H9 (cell line): ENCODE measurements at regions not wholly inside any gene's neighbourhood (a gene's known extent, or its start where the extent isn't known, plus 50 kb on each side); places are given as distances from the start of the nearest gene placed in this dataset.

ENCODE experiments used
- DNase-seq: peaks from one replicate; pipeline ENCODE4 v3.0.0-alpha.2; 2017
- H2AFZ ChIP-seq: one replicate; pipeline ENCODE4 v1.6.1; 2013; ENCODE audit warnings: mild to moderate bottlenecking, low read length, control low read depth, moderate library complexity
- H2AK5ac ChIP-seq: 2 replicates; pipeline ENCODE4 v1.6.1; 2013; ENCODE audit warnings: low read length, control low read depth, mixed read lengths; ENCODE audit not compliant: insufficient read length
- H2BK120ac ChIP-seq: one replicate; pipeline ENCODE4 v1.6.1; 2013; ENCODE audit warnings: low read depth, mild to moderate bottlenecking, low read length, control low read depth, inconsistent platforms; ENCODE audit not compliant: poor library complexity, severe bottlenecking
- H2BK12ac ChIP-seq: 2 replicates; pipeline ENCODE4 v1.6.1; 2013; ENCODE audit warnings: low read length, control low read depth, mixed read lengths, low read depth; ENCODE audit not compliant: insufficient read length
- H2BK15ac ChIP-seq: 2 replicates; pipeline ENCODE4 v1.6.1; 2013; ENCODE audit warnings: low read depth, low read length, control low read depth
- H2BK20ac ChIP-seq: one replicate; pipeline ENCODE4 v1.6.1; 2013; ENCODE audit warnings: low read depth, mild to moderate bottlenecking, low read length, control low read depth, inconsistent platforms; ENCODE audit not compliant: poor library complexity, severe bottlenecking
- H2BK5ac ChIP-seq: 2 replicates; pipeline ENCODE4 v1.6.1; 2013; ENCODE audit warnings: low read length, control low read depth, mixed read lengths; ENCODE audit not compliant: insufficient read length
- H3K14ac ChIP-seq: 2 replicates; pipeline ENCODE4 v1.6.1; 2013; ENCODE audit warnings: low read length, control low read depth; ENCODE audit not compliant: insufficient read depth
- H3K18ac ChIP-seq: 2 replicates; pipeline ENCODE4 v1.6.1; 2013; ENCODE audit warnings: low read depth, mild to moderate bottlenecking, mixed read lengths, low read length, control low read depth; ENCODE audit not compliant: insufficient read length
- H3K23ac ChIP-seq: 2 replicates; pipeline ENCODE4 v1.6.1; 2013; ENCODE audit warnings: low read length, control low read depth, mixed read lengths, low read depth; ENCODE audit not compliant: insufficient read length
- H3K23me2 ChIP-seq: 2 replicates; pipeline ENCODE4 v1.6.1; 2013; ENCODE audit warnings: low read depth, mild to moderate bottlenecking, mixed read lengths, low read length, control low read depth; ENCODE audit not compliant: insufficient read length, poor library complexity, severe bottlenecking
- H3K27ac ChIP-seq: 2 replicates; pipeline ENCODE4 v1.5.1; 2013; ENCODE audit warnings: low read length, control low read depth, mixed read lengths, low read depth; ENCODE audit not compliant: insufficient read length
- H3K27me3 ChIP-seq: 2 replicates; pipeline ENCODE4 v1.6.1; 2013; ENCODE audit warnings: low read length, control low read depth, inconsistent platforms; ENCODE audit not compliant: insufficient read depth
- H3K4ac ChIP-seq: 2 replicates; pipeline ENCODE4 v1.6.1; 2013; ENCODE audit warnings: low read depth, mild to moderate bottlenecking, control low read depth, inconsistent platforms, low read length, moderate library complexity
- H3K4me1 ChIP-seq: 2 replicates; pipeline ENCODE4 v1.6.1; 2013; ENCODE audit warnings: low read length, control low read depth, inconsistent platforms; ENCODE audit not compliant: insufficient read depth
- H3K4me2 ChIP-seq: 2 replicates; pipeline ENCODE4 v1.6.1; 2013; ENCODE audit warnings: low read length, control low read depth, mixed read lengths; ENCODE audit not compliant: insufficient read length, insufficient read depth
- H3K56ac ChIP-seq: 2 replicates; pipeline ENCODE4 v1.6.1; 2013; ENCODE audit warnings: low read depth, mild to moderate bottlenecking, mixed read lengths, low read length, control low read depth; ENCODE audit not compliant: insufficient read length
- H3K79me1 ChIP-seq: 2 replicates; pipeline ENCODE4 v1.6.1; 2013; ENCODE audit warnings: low read depth, mild to moderate bottlenecking, moderate library complexity, low read length, control low read depth, inconsistent platforms; ENCODE audit not compliant: insufficient read depth, poor library complexity, severe bottlenecking
- H3K79me2 ChIP-seq: 2 replicates; pipeline ENCODE4 v1.6.1; 2013; ENCODE audit warnings: low read length, control low read depth, inconsistent platforms; ENCODE audit not compliant: insufficient read depth
- H3K9ac ChIP-seq: 2 replicates; pipeline ENCODE4 v1.6.1; 2013; ENCODE audit warnings: low read length, control low read depth, mixed read lengths; ENCODE audit not compliant: insufficient read length; ENCODE audit errors: extremely low read depth
- H3K9me3 ChIP-seq: one replicate; pipeline ENCODE4 v1.6.1; 2013; ENCODE audit warnings: low read depth, low read length, inconsistent platforms; ENCODE audit not compliant: control insufficient read depth
- H3T11ph ChIP-seq: one replicate; pipeline ENCODE4 v1.6.1; 2013; ENCODE audit warnings: mild to moderate bottlenecking, low read length, control low read depth, inconsistent platforms
- H4K20me1 ChIP-seq: one replicate; pipeline ENCODE4 v1.6.1; 2013; ENCODE audit not compliant: control insufficient read depth, insufficient read length, insufficient read depth
- H4K5ac ChIP-seq: 2 replicates; pipeline ENCODE4 v1.6.1; 2013; ENCODE audit warnings: low read depth, mild to moderate bottlenecking, mixed read lengths, low read length, control low read depth; ENCODE audit not compliant: insufficient read length
- H4K8ac ChIP-seq: replicated peaks from 2 replicates; pipeline ENCODE4 v1.6.1; 2013; ENCODE audit warnings: low read length, control low read depth, mixed read lengths, low read depth; ENCODE audit not compliant: insufficient read length
- H4K91ac ChIP-seq: 2 replicates; pipeline ENCODE4 v1.6.1; 2013; ENCODE audit warnings: low read depth, mild to moderate bottlenecking, moderate library complexity, mixed read lengths, low read length, control low read depth; ENCODE audit not compliant: insufficient read length
- H3K27ac Mint-ChIP-seq, 3 experiments: 2 replicates in 2 of 3; 3 replicates in 1 of 3; pipeline ENCODE4 v1.8.0; 2020 to 2021; ENCODE audit warnings: mixed read lengths in 3 of 3, mild to moderate bottlenecking in 1 of 3, moderate library complexity in 1 of 3
- H3K27me3 Mint-ChIP-seq: 2 replicates; pipeline ENCODE4 v1.8.0; 2021; ENCODE audit warnings: low read depth, mild to moderate bottlenecking, moderate library complexity, mixed read lengths
- H3K36me3 Mint-ChIP-seq, 3 experiments: 2 replicates in 2 of 3; 3 replicates in 1 of 3; pipeline ENCODE4 v1.8.0; 2020 to 2021; ENCODE audit warnings: low read depth in 3 of 3, mixed read lengths in 3 of 3; ENCODE audit not compliant: insufficient read depth in 1 of 3
- H3K4me1 Mint-ChIP-seq, 2 experiments: 2 replicates each; pipeline ENCODE4 v1.8.0; 2020; ENCODE audit warnings: mixed read lengths in 2 of 2
- H3K4me3 Mint-ChIP-seq, 2 experiments: 2 replicates in 1 of 2; 3 replicates in 1 of 2; pipeline ENCODE4 v1.8.0; 2020 to 2021; ENCODE audit warnings: mild to moderate bottlenecking in 2 of 2, mixed read lengths in 2 of 2, moderate library complexity in 1 of 2
- H3K9me3 Mint-ChIP-seq, 2 experiments: 2 replicates in 1 of 2; 3 replicates in 1 of 2; pipeline ENCODE4 v1.8.0; 2020; ENCODE audit warnings: mild to moderate bottlenecking in 2 of 2, mixed read lengths in 2 of 2, moderate library complexity in 1 of 2
- CTCF ChIP-seq: fragments of 200-600 bp; sonication (generic); conservative IDR thresholded peaks from 3 replicates; pipeline ENCODE4 v1.8.0; 2021; ENCODE audit warnings: antibody characterized with exemption, mild to moderate bottlenecking
- WGBS: extraction: QIAGEN DNeasy Blood & Tissue Kit; methylation state at CpG from one replicate; pipeline ENCODE4 v1.1.7; 2013; ENCODE audit warnings: missing lambda C conversion rate, low lambda C conversion rate, mixed read lengths; ENCODE audit not compliant: insufficient read length; ENCODE audit errors: extremely low coverage; 5-methylcytosine and 5-hydroxymethylcytosine counted together

- Histone ChIP-seq H4K5ac (no peak overlapping the region), H2BK20ac (no peak overlapping the region), H2BK15ac (no peak overlapping the region), H2BK5ac (no peak overlapping the region), H3T11ph (no peak overlapping the region), H3K56ac (no peak overlapping the region), H3K23ac (no peak overlapping the region), H3K23me2 (no peaks in the 10 kb centered on the region), H3K4ac (no peak overlapping the region), H2AFZ (no peak overlapping the region), H3K27me3 (no peaks in the 10 kb centered on the region), H4K91ac (no peak overlapping the region), H2BK120ac (no peak overlapping the region), H2BK12ac (no peak overlapping the region), H3K79me1 (no peaks in the 10 kb centered on the region), H4K20me1 (no peaks in the 10 kb centered on the region), H3K4me2 (no peak overlapping the region), H3K27ac (no peak overlapping the region), H3K79me2 (no peaks in the 10 kb centered on the region), H4K8ac (no peak overlapping the region), H3K18ac (no peak overlapping the region), H3K14ac (no peak overlapping the region), H3K9me3 (no peaks in the 10 kb centered on the region), H3K4me1 (no peaks in the 10 kb centered on the region), H2AK5ac (no peak overlapping the region), H3K9ac (no peak overlapping the region)
- no peaks in the 10 kb centered on the region for H3K9me3 Mint-ChIP-seq
- TF ChIP-seq CTCF = no peak
- WGBS = no CpG with 5 or more reads among the region's 1 CpG
- H3K27me3 Mint-ChIP-seq = no peaks in the 10 kb centered on the region
- H3K4me3 Mint-ChIP-seq = no peak overlapping the region
- no peak for DNase-seq
- no peak overlapping the region; a peak in 1 of 7 replicates for H3K27ac Mint-ChIP-seq
- no peaks in the 10 kb centered on the region for H3K4me1 Mint-ChIP-seq
- H3K36me3 Mint-ChIP-seq = no peaks in the 10 kb centered on the region; a peak in 1 of 7 replicates
Observed at GRCh38 chr18:45268583-45268982, 346.7 kb upstream of the SLC14A2 start.
